ENCODE measurements at regions not wholly inside any gene's neighbourhood (a gene's known extent, or its start where the extent isn't known, plus 50 kb on each side); places are given as distances from the start of the nearest gene placed in this dataset.

GRCh38 chr13:56789527-56789926 lies 351.2 kb upstream of the PRR20A start:
- no peak overlapping the region for H4K12ac ChIP-seq (ENCODE audit: low read depth, low read length)
- H2BK5ac ChIP-seq (ENCODE audit: low read depth, low read length, poor library complexity): no peak overlapping the region
- no peak overlapping the region for H3K9ac ChIP-seq (ENCODE audit: low read length)
- H2AFZ ChIP-seq (ENCODE audit: insufficient read depth, low read length, poor library complexity): no peak overlapping the region
- no peaks in the 10 kb centered on the region for H3K4me1 ChIP-seq (ENCODE audit: control insufficient read depth in 1 of 2, insufficient read depth in 2 of 2, low read length in 2 of 2)
- H3K9me3 ChIP-seq (ENCODE audit: insufficient read depth, low read depth, low read length): no peaks in the 10 kb centered on the region
- H4K8ac ChIP-seq (ENCODE audit: low read depth, low read length): no peak overlapping the region
- H3K27me3 ChIP-seq (ENCODE audit: insufficient read depth, low read length): no peaks in the 10 kb centered on the region
- H3K79me2 ChIP-seq (ENCODE audit: control insufficient read depth, insufficient read depth, low read length, poor library complexity): no peaks in the 10 kb centered on the region
- H3K79me1 ChIP-seq (ENCODE audit: low read length): no peaks in the 10 kb centered on the region
- no CpG with 5 or more reads among the region's 2 CpGs for WGBS (ENCODE audit: extremely low coverage, insufficient coverage, insufficient read length)
- H3K36me3 ChIP-seq (ENCODE audit: control insufficient read depth in 1 of 2, insufficient read depth in 2 of 2, low read length in 2 of 2): no peaks in the 10 kb centered on the region
- H3K4ac ChIP-seq (ENCODE audit: low read depth, low read length): no peak overlapping the region
- no peak overlapping the region for H3K27ac ChIP-seq (ENCODE audit: low read depth, low read length)
- H3K18ac ChIP-seq (ENCODE audit: low read length): no peak overlapping the region
- no peak overlapping the region for H3K4me3 ChIP-seq (ENCODE audit: low read depth, low read length)
- H3K14ac ChIP-seq (ENCODE audit: low read length): no peak overlapping the region
- no peak overlapping the region for H2AK5ac ChIP-seq (ENCODE audit: low read length)
- no peak overlapping the region for H4K91ac ChIP-seq (ENCODE audit: low read depth, low read length)
- no peak overlapping the region for H2BK12ac ChIP-seq (ENCODE audit: low read length)
- no peak for DNase-seq
- H3K23ac ChIP-seq (ENCODE audit: low read length): no peak overlapping the region
- H3K4me2 ChIP-seq (ENCODE audit: low read length): no peak overlapping the region
- no peak overlapping the region for H2BK120ac ChIP-seq (ENCODE audit: insufficient read depth, low read length, poor library complexity)

GRCh38 chr13:56837161-56837560 lies 303.6 kb upstream of the PRR20A start:
- Histone ChIP-seq H2BK120ac (ENCODE audit: insufficient read depth, low read length, poor library complexity) (no peak overlapping the region), H4K8ac (ENCODE audit: low read depth, low read length) (no peak overlapping the region), H3K27me3 (ENCODE audit: insufficient read depth, low read length) (no peaks in the 10 kb centered on the region), H3K27ac (ENCODE audit: low read depth, low read length) (no peak overlapping the region), H3K18ac (ENCODE audit: low read length) (no peak overlapping the region), H3K4ac (ENCODE audit: low read depth, low read length) (no peak overlapping the region), H3K4me3 (ENCODE audit: low read depth, low read length) (no peak overlapping the region), H2AK5ac (ENCODE audit: low read length) (no peak overlapping the region), H3K9me3 (ENCODE audit: insufficient read depth, low read depth, low read length) (no peaks in the 10 kb centered on the region), H3K23ac (ENCODE audit: low read length) (no peak overlapping the region), H3K4me2 (ENCODE audit: low read length) (no peak overlapping the region), H3K79me1 (ENCODE audit: low read length) (no peaks in the 10 kb centered on the region), H4K91ac (ENCODE audit: low read depth, low read length) (no peak overlapping the region), H2BK12ac (ENCODE audit: low read length) (no peak overlapping the region), H3K9ac (ENCODE audit: low read length) (no peak overlapping the region), H4K12ac (ENCODE audit: low read depth, low read length) (no peak overlapping the region), H3K14ac (ENCODE audit: low read length) (no peak overlapping the region), H2BK5ac (ENCODE audit: low read depth, low read length, poor library complexity) (no peak overlapping the region), H3K79me2 (ENCODE audit: control insufficient read depth, insufficient read depth, low read length, poor library complexity) (no peaks in the 10 kb centered on the region), H3K4me1 (ENCODE audit: control insufficient read depth in 1 of 2, insufficient read depth in 2 of 2, low read length in 2 of 2) (no peaks in the 10 kb centered on the region), H3K36me3 (ENCODE audit: control insufficient read depth in 1 of 2, insufficient read depth in 2 of 2, low read length in 2 of 2) (no peaks in the 10 kb centered on the region), H2AFZ (ENCODE audit: insufficient read depth, low read length, poor library complexity) (no peak overlapping the region)
- DNase-seq: no peak
- no CpG with 5 or more reads among the region's 2 CpGs for WGBS (ENCODE audit: extremely low coverage, insufficient coverage, insufficient read length)

GRCh38 chr13:56850852-56851251 lies 289.9 kb upstream of the PRR20A start:
- no peak overlapping the region for H3K27ac ChIP-seq (ENCODE audit: low read depth, low read length)
- H3K27me3 ChIP-seq (ENCODE audit: insufficient read depth, low read length): no peaks in the 10 kb centered on the region
- no peak overlapping the region for H4K8ac ChIP-seq (ENCODE audit: low read depth, low read length)
- no peak for DNase-seq
- no peaks in the 10 kb centered on the region for H3K36me3 ChIP-seq (ENCODE audit: control insufficient read depth in 1 of 2, insufficient read depth in 2 of 2, low read length in 2 of 2)
- no peak overlapping the region for H3K14ac ChIP-seq (ENCODE audit: low read length)
- H3K4me3 ChIP-seq (ENCODE audit: low read depth, low read length): no peak overlapping the region
- H3K9ac ChIP-seq (ENCODE audit: low read length): no peak overlapping the region
- H3K79me2 ChIP-seq (ENCODE audit: control insufficient read depth, insufficient read depth, low read length, poor library complexity): no peaks in the 10 kb centered on the region
- no peak overlapping the region for H2BK12ac ChIP-seq (ENCODE audit: low read length)
- H3K4me1 ChIP-seq (ENCODE audit: control insufficient read depth in 1 of 2, insufficient read depth in 2 of 2, low read length in 2 of 2): no peaks in the 10 kb centered on the region
- H2AFZ ChIP-seq (ENCODE audit: insufficient read depth, low read length, poor library complexity): no peak overlapping the region
- H3K18ac ChIP-seq (ENCODE audit: low read length): no peak overlapping the region
- H3K23ac ChIP-seq (ENCODE audit: low read length): no peak overlapping the region
- no peak overlapping the region for H2BK5ac ChIP-seq (ENCODE audit: low read depth, low read length, poor library complexity)
- no peak overlapping the region for H3K4me2 ChIP-seq (ENCODE audit: low read length)
- no peak overlapping the region for H3K4ac ChIP-seq (ENCODE audit: low read depth, low read length)
- no CpG with 5 or more reads among the region's 2 CpGs for WGBS (ENCODE audit: extremely low coverage, insufficient coverage, insufficient read length)
- H2AK5ac ChIP-seq (ENCODE audit: low read length): no peak overlapping the region
- no peak overlapping the region for H2BK120ac ChIP-seq (ENCODE audit: insufficient read depth, low read length, poor library complexity)
- no peaks in the 10 kb centered on the region for H3K9me3 ChIP-seq (ENCODE audit: insufficient read depth, low read depth, low read length)
- H4K12ac ChIP-seq (ENCODE audit: low read depth, low read length): no peak overlapping the region
- H4K91ac ChIP-seq (ENCODE audit: low read depth, low read length): no peak overlapping the region
- H3K79me1 ChIP-seq (ENCODE audit: low read length): no peaks in the 10 kb centered on the region

DNA sequence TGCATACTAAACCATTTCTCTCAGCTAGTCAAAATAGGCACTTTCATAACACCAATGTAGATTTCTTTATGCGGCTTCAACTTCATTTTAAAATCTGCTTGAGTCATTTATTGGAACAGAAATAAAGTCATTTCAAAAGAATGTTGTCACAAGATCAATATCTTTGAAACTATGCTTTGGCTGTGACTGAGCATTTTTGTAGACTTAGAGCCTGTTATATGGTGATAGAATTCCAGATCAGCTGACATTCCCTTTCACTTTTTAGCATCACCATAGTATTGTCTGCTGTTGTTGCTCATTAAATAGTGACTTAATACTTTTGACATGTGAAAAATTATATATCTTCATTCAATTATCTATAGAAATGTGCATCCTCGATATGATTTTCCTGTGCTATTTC lies 279.2 kb upstream of the PRR20A start:
- Histone ChIP-seq H3K9me3 (ENCODE audit: insufficient read depth, low read depth, low read length) (no peaks in the 10 kb centered on the region), H2BK5ac (ENCODE audit: low read depth, low read length, poor library complexity) (no peak overlapping the region), H3K79me1 (ENCODE audit: low read length) (no peaks in the 10 kb centered on the region), H2BK12ac (ENCODE audit: low read length) (no peak overlapping the region), H3K4me2 (ENCODE audit: low read length) (no peak overlapping the region), H3K27ac (ENCODE audit: low read depth, low read length) (no peak overlapping the region), H3K18ac (ENCODE audit: low read length) (no peak overlapping the region), H4K91ac (ENCODE audit: low read depth, low read length) (no peak overlapping the region), H3K36me3 (ENCODE audit: control insufficient read depth in 1 of 2, insufficient read depth in 2 of 2, low read length in 2 of 2) (no peaks in the 10 kb centered on the region), H2AFZ (ENCODE audit: insufficient read depth, low read length, poor library complexity) (no peak overlapping the region), H3K4ac (ENCODE audit: low read depth, low read length) (no peak overlapping the region), H3K23ac (ENCODE audit: low read length) (no peak overlapping the region), H3K4me3 (ENCODE audit: low read depth, low read length) (no peak overlapping the region), H3K27me3 (ENCODE audit: insufficient read depth, low read length) (no peaks in the 10 kb centered on the region), H3K4me1 (ENCODE audit: control insufficient read depth in 1 of 2, insufficient read depth in 2 of 2, low read length in 2 of 2) (no peaks in the 10 kb centered on the region), H3K9ac (ENCODE audit: low read length) (no peak overlapping the region), H3K14ac (ENCODE audit: low read length) (no peak overlapping the region), H3K79me2 (ENCODE audit: control insufficient read depth, insufficient read depth, low read length, poor library complexity) (no peaks in the 10 kb centered on the region), H4K12ac (ENCODE audit: low read depth, low read length) (no peak overlapping the region), H2AK5ac (ENCODE audit: low read length) (no peak overlapping the region), H4K8ac (ENCODE audit: low read depth, low read length) (no peak overlapping the region), H2BK120ac (ENCODE audit: insufficient read depth, low read length, poor library complexity) (no peak overlapping the region)
- no CpG with 5 or more reads among the region's 2 CpGs for WGBS (ENCODE audit: extremely low coverage, insufficient coverage, insufficient read length)
- peak; percentile 13 to 83 for DNase-seq
